SK-N-SH treated with all-trans-retinoic acid at 6 μM for 48 hours (cell line): ENCODE measurements at regions not wholly inside any gene's neighbourhood (a gene's known extent, or its start where the extent isn't known, plus 50 kb on each side); places are given as distances from the start of the nearest gene placed in this dataset.

ENCODE experiments used
- ATAC-seq: fragments of 200-7000 bp; cut with Tn5 transposase; 3 replicates; pipeline ENCODE4 v1.9.1; 2020; ENCODE audit warnings: mild to moderate bottlenecking, moderate library complexity
- ARNTL ChIP-seq: fragments of 450-650 bp; formaldehyde crosslinking; IDR thresholded peaks from 2 replicates; pipeline ENCODE4 v1.5.0; 2020; ENCODE audit warnings: low read depth, mild to moderate bottlenecking, moderate library complexity, borderline replicate concordance
- BACH2 ChIP-seq: fragments of 250-450 bp; sonication (Bioruptor Pico); IDR thresholded peaks from 2 replicates; pipeline ENCODE4 v1.9.0; 2021; ENCODE audit warnings: mild to moderate bottlenecking, borderline replicate concordance
- CREB5 ChIP-seq: fragments of 250-450 bp; sonication (Bioruptor Pico); IDR thresholded peaks from 2 replicates; pipeline ENCODE4 v1.5.1; 2020; ENCODE audit warnings: low read depth, mild to moderate bottlenecking, moderate library complexity
- CSDC2 ChIP-seq: fragments of 250-450 bp; sonication (Bioruptor Pico); IDR thresholded peaks from 2 replicates; pipeline ENCODE4 v1.5.0; 2020; ENCODE audit warnings: mild to moderate bottlenecking, moderate library complexity
- CSRNP3 ChIP-seq: fragments of 250-450 bp; sonication (Bioruptor Pico); IDR thresholded peaks from 2 replicates; pipeline ENCODE4 v1.5.1; 2021; ENCODE audit warnings: mild to moderate bottlenecking, moderate library complexity
- ESRRG ChIP-seq: fragments of 250-450 bp; sonication (Bioruptor Pico); IDR thresholded peaks from 2 replicates; pipeline ENCODE4 v1.6.1; 2021; ENCODE audit warnings: mild to moderate bottlenecking
- ISL1 ChIP-seq: fragments of 250-450 bp; sonication (Bioruptor Pico); IDR thresholded peaks from 2 replicates; pipeline ENCODE4 v2.1.2; 2022; ENCODE audit warnings: mild to moderate bottlenecking, moderate library complexity
- OSR1 ChIP-seq: fragments of 250-450 bp; sonication (Bioruptor Pico); IDR thresholded peaks from 2 replicates; pipeline ENCODE4 v1.8.0; 2022; ENCODE audit warnings: moderate library complexity, mild to moderate bottlenecking, inconsistent platforms
- PATZ1 ChIP-seq: fragments of 250-450 bp; sonication (Bioruptor Pico); IDR thresholded peaks from 2 replicates; pipeline ENCODE4 v1.8.0; 2020; ENCODE audit warnings: mild to moderate bottlenecking, moderate library complexity, borderline replicate concordance
- POU6F1 ChIP-seq: fragments of 250-450 bp; sonication (Bioruptor Pico); IDR thresholded peaks from 2 replicates; pipeline ENCODE4 v1.8.0; 2021; ENCODE audit warnings: low read depth, mild to moderate bottlenecking, moderate library complexity, borderline replicate concordance
- PPARA ChIP-seq: fragments of 250-450 bp; sonication (Bioruptor Pico); IDR thresholded peaks from 2 replicates; pipeline ENCODE4 v1.5.0; 2020; ENCODE audit warnings: mild to moderate bottlenecking, borderline replicate concordance
- RARB ChIP-seq: fragments of 250-450 bp; sonication (Bioruptor Pico); IDR thresholded peaks from 2 replicates; pipeline ENCODE4 v1.8.0; 2021; ENCODE audit warnings: mild to moderate bottlenecking, moderate library complexity
- SNAI2 ChIP-seq: fragments of 250-450 bp; sonication (Bioruptor Pico); IDR thresholded peaks from 2 replicates; pipeline ENCODE4 v1.5.0; 2020; ENCODE audit warnings: mild to moderate bottlenecking, moderate library complexity
- TCF4 ChIP-seq: fragments of 250-450 bp; sonication (Bioruptor Pico); IDR thresholded peaks from 2 replicates; pipeline ENCODE4 v1.8.0; 2021; ENCODE audit warnings: mild to moderate bottlenecking, moderate library complexity, borderline replicate concordance
- TOX ChIP-seq: fragments of 250-450 bp; sonication (Bioruptor Pico); IDR thresholded peaks from 2 replicates; pipeline ENCODE4 v1.8.0; 2021; ENCODE audit warnings: mild to moderate bottlenecking, moderate library complexity, borderline replicate concordance
- TSHZ2 ChIP-seq: fragments of 250-450 bp; sonication (Bioruptor Pico); IDR thresholded peaks from 2 replicates; pipeline ENCODE4 v1.5.0; 2020; ENCODE audit warnings: mild to moderate bottlenecking, moderate library complexity
- ZC3H10 ChIP-seq: fragments of 250-450 bp; sonication (Bioruptor Pico); IDR thresholded peaks from 2 replicates; pipeline ENCODE4 v1.5.1; 2021; ENCODE audit warnings: mild to moderate bottlenecking, moderate library complexity
- ZFP3 ChIP-seq: fragments of 250-450 bp; sonication (Bioruptor Pico); IDR thresholded peaks from 2 replicates; pipeline ENCODE4 v1.5.0; 2020; ENCODE audit warnings: mild to moderate bottlenecking, moderate library complexity
- ZFP30 ChIP-seq: fragments of 450-650 bp; formaldehyde crosslinking; IDR thresholded peaks from 2 replicates; pipeline ENCODE4 v1.5.0; 2022; ENCODE audit warnings: mild to moderate bottlenecking, moderate library complexity
- ZNF565 ChIP-seq: fragments of 450-650 bp; formaldehyde crosslinking; conservative IDR thresholded peaks from 2 replicates; pipeline ENCODE4 v1.5.0; 2020; ENCODE audit warnings: low read depth, mild to moderate bottlenecking, moderate library complexity
- ZNF70 ChIP-seq: fragments of 450-650 bp; formaldehyde crosslinking; IDR thresholded peaks from 2 replicates; pipeline ENCODE4 v1.5.0; 2020; ENCODE audit warnings: mild to moderate bottlenecking, moderate library complexity
- ZNF8 ChIP-seq: fragments of 450-650 bp; formaldehyde crosslinking; IDR thresholded peaks from 2 replicates; pipeline ENCODE4 v1.5.0; 2020; ENCODE audit warnings: mild to moderate bottlenecking, moderate library complexity

- ATAC-seq, result no peak
- no peak for TF ChIP-seq ZNF565 (CRISPR knock-in tag)
- TF ChIP-seq TCF4 (CRISPR knock-in tag), result no peak
- TF ChIP-seq PPARA (CRISPR knock-in tag), result no peak
- TF ChIP-seq ESRRG, result no peak
- TF ChIP-seq CSRNP3 (CRISPR knock-in tag), result no peak
- TF ChIP-seq RARB (CRISPR knock-in tag), result no peak
- TF ChIP-seq TOX, result no peak
- no peak for TF ChIP-seq ZC3H10 (CRISPR knock-in tag)
- no peak for TF ChIP-seq POU6F1 (CRISPR knock-in tag)
- no peak for TF ChIP-seq TSHZ2 (CRISPR knock-in tag)
- no peak for TF ChIP-seq CSDC2
- no peak for TF ChIP-seq PATZ1 (CRISPR knock-in tag)
- no peak for TF ChIP-seq ZNF8 (CRISPR knock-in tag)
- no peak for TF ChIP-seq SNAI2 (CRISPR knock-in tag)
- TF ChIP-seq ZNF70 (CRISPR knock-in tag), result no peak
- TF ChIP-seq ARNTL (CRISPR knock-in tag), result no peak
- no peak for TF ChIP-seq CREB5 (CRISPR knock-in tag)
- no peak for TF ChIP-seq ZFP3 (CRISPR knock-in tag)
- no peak for TF ChIP-seq ISL1 (CRISPR knock-in tag)
- no peak for TF ChIP-seq ZFP30 (CRISPR knock-in tag)
These were observed 201.7 kb upstream of the RAB4A start for GRCh38 chr1:229069176-229069575.

GRCh38 chr1:229070168-229070567 is 200.7 kb upstream of the RAB4A start:
- TF ChIP-seq OSR1 (CRISPR knock-in tag) (no peak), BACH2 (CRISPR knock-in tag) (no peak)
- ATAC-seq, result peak; percentile 91

- TF ChIP-seq ARNTL (CRISPR knock-in tag) (no peak), ZNF8 (CRISPR knock-in tag) (no peak), ZNF565 (CRISPR knock-in tag) (no peak), SNAI2 (CRISPR knock-in tag) (no peak)
- ATAC-seq, result no peak
These were observed 197.7 kb upstream of the RAB4A start for GRCh38 chr1:229073251-229073650.
